K562 (cell line): ENCODE measurements at regions not wholly inside any gene's neighbourhood (a gene's known extent, or its start where the extent isn't known, plus 50 kb on each side); places are given as distances from the start of the nearest gene placed in this dataset.

Experiments used
- NR1H2 ChIP-seq: sonication (generic); formaldehyde crosslinking; IDR thresholded peaks from 2 replicates; pipeline ENCODE4 v1.4.0; 2020; ENCODE audit warnings: mild to moderate bottlenecking, missing genetic modification reagents
- ZNF282 ChIP-seq: sonication (generic); formaldehyde crosslinking; IDR thresholded peaks from 2 replicates; pipeline ENCODE4 v1.8.1; 2023; ENCODE audit warnings: missing genetic modification reagents

GRCh38 chr16:8127070-8127469, 463.2 kb downstream of the TMEM114 start:
- TF ChIP-seq NR1H2 (CRISPR knock-in tag) = no peak
- TF ChIP-seq ZNF282 = no peak
